Neural crest cell (in vitro differentiated cells): ENCODE measurements at regions not wholly inside any gene's neighbourhood (a gene's known extent, or its start where the extent isn't known, plus 50 kb on each side); places are given as distances from the start of the nearest gene placed in this dataset.

Experiments
- DNase-seq: peaks from one replicate; pipeline ENCODE4 v3.0.0; 2021; ENCODE audit warnings: low read depth, mixed read lengths, low spot score
- H3K27ac Mint-ChIP-seq: one replicate; pipeline ENCODE4 v1.8.0; 2021; ENCODE audit warnings: mild to moderate bottlenecking, mixed read lengths; ENCODE audit not compliant: unreplicated experiment
- H3K27me3 Mint-ChIP-seq: 2 replicates; pipeline ENCODE4 v1.8.0; 2021; ENCODE audit warnings: low read depth, mild to moderate bottlenecking, mixed read lengths
- H3K36me3 Mint-ChIP-seq: 2 replicates; pipeline ENCODE4 v1.8.0; 2021; ENCODE audit warnings: low read depth, mild to moderate bottlenecking, mixed read lengths
- H3K4me1 Mint-ChIP-seq: 2 replicates; pipeline ENCODE4 v1.8.0; 2021; ENCODE audit warnings: mixed read lengths
- H3K4me3 Mint-ChIP-seq: one replicate; pipeline ENCODE4 v1.8.0; 2021; ENCODE audit warnings: mild to moderate bottlenecking, mixed read lengths
- H3K9me3 Mint-ChIP-seq: 2 replicates; pipeline ENCODE4 v1.8.0; 2021; ENCODE audit warnings: mixed read lengths
- TF ChIP-seq, protein P1 (sequence below): fragments of 200-600 bp; sonication (generic); conservative IDR thresholded peaks from 2 replicates; pipeline ENCODE4 v1.5.0; 2021; ENCODE audit warnings: antibody characterized with exemption, mild to moderate bottlenecking

DNA sequence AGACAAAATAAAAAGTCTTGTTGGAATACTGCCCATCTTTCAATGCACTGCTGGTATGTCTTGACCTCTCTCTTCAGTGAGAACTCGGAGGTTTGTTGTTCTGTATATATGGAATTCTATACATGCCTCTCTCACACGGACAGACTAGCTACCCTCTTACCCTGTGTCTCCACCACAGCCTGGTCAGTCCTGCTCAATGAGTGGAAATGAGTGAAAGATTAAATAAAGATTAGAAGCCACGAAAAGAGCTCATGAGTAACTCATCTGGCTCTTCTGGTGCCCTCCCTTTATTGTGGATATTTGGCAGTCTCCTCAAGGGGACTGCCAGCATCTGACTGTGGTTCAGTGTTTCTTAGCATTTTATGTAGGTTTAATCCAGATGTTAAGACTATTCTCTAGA is 262.8 kb upstream of the MAP3K7 start:
- TF ChIP-seq, protein P1, sequence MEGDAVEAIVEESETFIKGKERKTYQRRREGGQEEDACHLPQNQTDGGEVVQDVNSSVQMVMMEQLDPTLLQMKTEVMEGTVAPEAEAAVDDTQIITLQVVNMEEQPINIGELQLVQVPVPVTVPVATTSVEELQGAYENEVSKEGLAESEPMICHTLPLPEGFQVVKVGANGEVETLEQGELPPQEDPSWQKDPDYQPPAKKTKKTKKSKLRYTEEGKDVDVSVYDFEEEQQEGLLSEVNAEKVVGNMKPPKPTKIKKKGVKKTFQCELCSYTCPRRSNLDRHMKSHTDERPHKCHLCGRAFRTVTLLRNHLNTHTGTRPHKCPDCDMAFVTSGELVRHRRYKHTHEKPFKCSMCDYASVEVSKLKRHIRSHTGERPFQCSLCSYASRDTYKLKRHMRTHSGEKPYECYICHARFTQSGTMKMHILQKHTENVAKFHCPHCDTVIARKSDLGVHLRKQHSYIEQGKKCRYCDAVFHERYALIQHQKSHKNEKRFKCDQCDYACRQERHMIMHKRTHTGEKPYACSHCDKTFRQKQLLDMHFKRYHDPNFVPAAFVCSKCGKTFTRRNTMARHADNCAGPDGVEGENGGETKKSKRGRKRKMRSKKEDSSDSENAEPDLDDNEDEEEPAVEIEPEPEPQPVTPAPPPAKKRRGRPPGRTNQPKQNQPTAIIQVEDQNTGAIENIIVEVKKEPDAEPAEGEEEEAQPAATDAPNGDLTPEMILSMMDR = no peak
- no peaks in the 10 kb centered on the region for H3K36me3 Mint-ChIP-seq
- H3K9me3 Mint-ChIP-seq = no peaks in the 10 kb centered on the region

DNA sequence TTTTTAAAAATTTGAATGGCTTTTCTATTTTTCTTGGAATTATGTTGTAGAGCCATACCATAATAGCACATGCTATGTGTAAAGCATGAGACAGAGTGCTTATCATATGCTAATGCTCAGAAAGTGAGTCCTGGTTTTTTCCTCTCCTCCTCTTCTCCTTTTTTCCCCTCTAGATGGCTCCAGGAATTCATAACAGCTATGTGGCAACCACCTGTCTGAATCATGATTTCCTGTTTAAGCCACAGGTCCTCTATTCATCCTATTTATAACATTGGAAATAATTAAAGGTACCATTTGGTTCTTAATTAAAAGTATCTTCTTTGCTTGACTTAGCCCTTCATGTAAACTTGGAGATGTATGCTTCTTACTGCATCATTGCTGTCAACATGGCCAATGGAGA is 260.0 kb upstream of the MAP3K7 start:
- H3K36me3 Mint-ChIP-seq = no peaks in the 10 kb centered on the region
- no peaks in the 10 kb centered on the region for H3K9me3 Mint-ChIP-seq
- peaks cover 3% of the 10 kb centered on the region for H3K27me3 Mint-ChIP-seq
- TF ChIP-seq, protein P1 = no peak
- DNase-seq = no peak
- H3K4me1 Mint-ChIP-seq = no peaks in the 10 kb centered on the region
- no peak overlapping the region for H3K27ac Mint-ChIP-seq
- no peak overlapping the region for H3K4me3 Mint-ChIP-seq

More for the DNA sequence above, 262.8 kb upstream of the MAP3K7 start:
- H3K27ac Mint-ChIP-seq = no peak overlapping the region
- H3K4me1 Mint-ChIP-seq = no peaks in the 10 kb centered on the region
- no peak overlapping the region for H3K4me3 Mint-ChIP-seq
- DNase-seq = no peak
- H3K27me3 Mint-ChIP-seq = peaks cover 3% of the 10 kb centered on the region

DNA sequence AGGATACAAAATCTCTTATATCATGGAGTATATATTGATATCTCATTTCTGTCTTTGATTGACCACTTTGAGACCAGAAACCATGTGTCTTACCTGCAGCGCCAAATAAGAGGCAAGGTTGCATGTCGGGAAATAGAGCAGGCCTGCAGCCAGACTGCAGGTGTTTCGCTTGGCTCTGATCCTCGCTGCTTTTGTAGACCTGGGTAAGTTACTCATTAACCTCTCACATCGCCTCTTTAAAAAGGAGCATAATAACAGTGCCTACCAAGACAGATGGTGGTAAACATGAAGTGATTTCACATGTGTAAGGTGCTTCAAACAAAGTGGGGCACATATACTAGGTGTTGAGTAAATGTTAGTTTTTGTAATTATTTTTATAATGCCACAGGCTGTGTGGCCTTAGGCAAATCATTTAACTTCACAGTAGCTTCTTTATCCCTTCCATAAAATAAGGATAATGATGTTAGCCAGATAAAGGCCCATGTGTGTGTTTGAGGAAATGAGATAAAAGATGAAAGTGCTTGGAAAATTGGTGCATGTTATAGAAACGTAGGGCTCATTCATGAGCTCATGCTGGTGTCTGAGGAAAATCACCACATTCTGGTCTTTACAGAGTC is 248.8 kb upstream of the MAP3K7 start:
- no peaks in the 10 kb centered on the region for H3K36me3 Mint-ChIP-seq
- no peaks in the 10 kb centered on the region for H3K27me3 Mint-ChIP-seq
- DNase-seq = no peak
- TF ChIP-seq, protein P1 = no peak
- no peaks in the 10 kb centered on the region for H3K4me1 Mint-ChIP-seq
- H3K9me3 Mint-ChIP-seq = peaks cover 2% of the 10 kb centered on the region
- no peak overlapping the region for H3K4me3 Mint-ChIP-seq
- no peak overlapping the region for H3K27ac Mint-ChIP-seq

DNA sequence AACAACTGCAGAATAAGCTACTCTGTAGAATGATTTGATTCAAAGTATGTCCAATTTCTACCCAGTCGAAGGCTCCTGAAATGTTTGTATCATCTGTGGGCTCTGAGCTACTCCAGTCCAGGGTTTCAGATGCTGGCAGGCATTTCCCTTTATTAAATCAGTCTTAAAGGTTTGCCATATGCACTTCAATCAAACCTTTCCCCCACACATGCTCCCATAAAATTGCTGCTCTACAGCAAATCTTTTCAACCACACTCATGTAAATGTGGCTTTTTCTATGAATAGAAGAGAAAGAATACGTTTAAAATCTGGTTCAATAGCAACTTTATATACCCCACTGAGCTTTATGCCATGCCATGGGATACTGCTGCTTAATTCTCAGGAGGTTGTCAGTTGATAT is 242.4 kb upstream of the MAP3K7 start:
- no peak overlapping the region for H3K4me3 Mint-ChIP-seq
- H3K27ac Mint-ChIP-seq = no peak overlapping the region
- no peaks in the 10 kb centered on the region for H3K36me3 Mint-ChIP-seq
- TF ChIP-seq, protein P1 = no peak
- H3K9me3 Mint-ChIP-seq = peaks cover 7% of the 10 kb centered on the region
- no peaks in the 10 kb centered on the region for H3K27me3 Mint-ChIP-seq
- DNase-seq = no peak
- H3K4me1 Mint-ChIP-seq = no peaks in the 10 kb centered on the region

DNA sequence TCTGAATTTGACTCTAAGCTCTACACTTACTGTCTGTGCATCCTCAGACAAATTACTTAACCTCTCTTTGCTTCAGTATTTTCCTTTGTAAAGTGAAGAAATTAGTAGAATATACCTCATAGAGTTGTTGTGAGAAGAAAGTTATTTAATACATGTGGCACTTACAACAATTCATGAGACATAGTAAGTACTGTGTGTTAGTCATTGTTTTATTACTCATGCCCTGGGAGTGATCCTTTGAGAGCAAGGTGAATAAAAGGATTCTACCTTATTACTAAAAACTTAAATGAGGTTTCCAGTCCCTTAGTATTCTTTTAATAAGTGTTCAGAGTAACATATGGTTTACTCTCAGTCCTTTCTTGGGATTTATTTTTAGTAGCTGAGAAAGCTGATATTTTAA is 233.6 kb upstream of the MAP3K7 start:
- Mint-ChIP-seq H3K4me1 (no peaks in the 10 kb centered on the region), H3K36me3 (no peaks in the 10 kb centered on the region), H3K27ac (no peak overlapping the region), H3K4me3 (no peak overlapping the region), H3K27me3 (no peaks in the 10 kb centered on the region), H3K9me3 (peaks cover 5% of the 10 kb centered on the region)
- TF ChIP-seq, protein P1 = no peak
- no peak for DNase-seq
